HEK293 (cell line): ENCODE measurements at regions not wholly inside any gene's neighbourhood (a gene's known extent, or its start where the extent isn't known, plus 50 kb on each side); places are given as distances from the start of the nearest gene placed in this dataset.

ENCODE experiments used
- HOXA7 ChIP-seq: sonication (generic); formaldehyde crosslinking; IDR thresholded peaks from 2 replicates; pipeline ENCODE4 v1.8.1; 2022; ENCODE audit warnings: missing genetic modification reagents, borderline replicate concordance
- KLF16 ChIP-seq: fragments of 450-650 bp; formaldehyde crosslinking; IDR thresholded peaks from 2 replicates; pipeline ENCODE4 v1.5.1; 2017; ENCODE audit warnings: missing biosample characterization, missing genetic modification characterization
- OVOL3 ChIP-seq: fragments of 450-650 bp; formaldehyde crosslinking; IDR thresholded peaks from 2 replicates; pipeline ENCODE4 v1.5.1; 2016; ENCODE audit warnings: missing biosample characterization, missing genetic modification characterization
- PBX3 ChIP-seq: sonication (generic); formaldehyde crosslinking; IDR thresholded peaks from 2 replicates; pipeline ENCODE4 v1.8.1; 2022; ENCODE audit warnings: mild to moderate bottlenecking, moderate library complexity, missing genetic modification reagents
- ZBTB49 ChIP-seq: fragments of 450-650 bp; formaldehyde crosslinking; IDR thresholded peaks from 2 replicates; pipeline ENCODE4 v1.5.1; 2016; ENCODE audit warnings: missing biosample characterization, missing genetic modification characterization, low read depth
- ZBTB8A ChIP-seq: fragments of 450-650 bp; formaldehyde crosslinking; IDR thresholded peaks from 2 replicates; pipeline ENCODE4 v1.5.1; 2016; ENCODE audit warnings: missing biosample characterization, missing genetic modification characterization
- ZNF133 ChIP-seq: fragments of 450-650 bp; formaldehyde crosslinking; IDR thresholded peaks from 2 replicates; pipeline ENCODE4 v1.5.1; 2016; ENCODE audit warnings: missing biosample characterization, missing genetic modification characterization
- ZNF16 ChIP-seq: fragments of 450-650 bp; formaldehyde crosslinking; IDR thresholded peaks from 2 replicates; pipeline ENCODE4 v1.5.1; 2016; ENCODE audit warnings: low read depth, missing biosample characterization, missing genetic modification characterization
- ZNF354C ChIP-seq: fragments of 450-650 bp; formaldehyde crosslinking; IDR thresholded peaks from 2 replicates; pipeline ENCODE4 v1.5.1; 2016; ENCODE audit warnings: missing biosample characterization, missing genetic modification characterization, low read depth, borderline replicate concordance
- ZNF416 ChIP-seq: fragments of 450-650 bp; formaldehyde crosslinking; IDR thresholded peaks from 2 replicates; pipeline ENCODE4 v1.5.1; 2016; ENCODE audit warnings: missing biosample characterization, missing genetic modification characterization
- ZNF571 ChIP-seq: fragments of 450-650 bp; formaldehyde crosslinking; IDR thresholded peaks from 2 replicates; pipeline ENCODE4 v1.5.0; 2017; ENCODE audit warnings: missing biosample characterization, missing genetic modification characterization
- TF ChIP-seq, protein P1 (sequence below): fragments of 450-650 bp; formaldehyde crosslinking; IDR thresholded peaks from 2 replicates; pipeline ENCODE4 v1.5.1; 2016; ENCODE audit warnings: missing biosample characterization, missing genetic modification characterization
- TF ChIP-seq, protein P2 (sequence below): fragments of 450-650 bp; IDR thresholded peaks from 2 replicates; pipeline ENCODE4 v1.5.1; 2018; ENCODE audit warnings: missing biosample characterization, mild to moderate bottlenecking, missing genetic modification characterization
- TF ChIP-seq, protein P3 (sequence below): fragments of 450-650 bp; formaldehyde crosslinking; IDR thresholded peaks from 2 replicates; pipeline ENCODE4 v1.5.1; 2016; ENCODE audit warnings: missing biosample characterization, missing genetic modification characterization

DNA sequence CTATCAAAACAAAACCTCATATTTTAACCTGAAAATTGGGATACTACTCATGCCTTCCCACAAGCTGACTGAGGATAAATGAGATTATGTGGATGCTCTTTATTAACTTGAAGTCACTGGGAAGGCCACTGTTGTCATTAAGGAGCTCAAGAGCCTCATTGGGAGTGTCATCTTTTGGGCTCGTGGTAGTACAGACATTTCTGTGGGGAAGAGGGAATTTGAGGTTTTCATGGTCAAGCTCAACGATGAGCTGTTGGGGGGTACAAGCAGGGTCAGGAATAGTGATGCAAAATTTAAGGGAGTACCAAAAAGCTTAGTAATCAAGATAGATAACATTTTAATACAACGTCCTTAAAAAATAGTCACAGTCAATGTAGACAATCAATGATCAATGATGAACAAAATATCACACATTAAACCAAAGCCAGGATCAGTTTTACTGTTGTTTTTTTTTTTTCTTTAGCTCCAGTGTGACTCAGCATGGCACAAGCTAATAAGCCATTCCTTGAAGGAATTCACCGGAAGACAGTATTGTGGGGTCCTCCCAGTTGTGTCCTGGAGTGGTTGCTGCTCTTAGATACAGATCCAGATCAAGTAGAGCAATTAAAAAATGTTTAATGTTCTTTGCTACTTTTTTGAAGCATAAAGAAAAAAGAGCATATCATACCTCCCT is 130.9 kb downstream of the C12orf75 start:
- TF ChIP-seq, protein P1, sequence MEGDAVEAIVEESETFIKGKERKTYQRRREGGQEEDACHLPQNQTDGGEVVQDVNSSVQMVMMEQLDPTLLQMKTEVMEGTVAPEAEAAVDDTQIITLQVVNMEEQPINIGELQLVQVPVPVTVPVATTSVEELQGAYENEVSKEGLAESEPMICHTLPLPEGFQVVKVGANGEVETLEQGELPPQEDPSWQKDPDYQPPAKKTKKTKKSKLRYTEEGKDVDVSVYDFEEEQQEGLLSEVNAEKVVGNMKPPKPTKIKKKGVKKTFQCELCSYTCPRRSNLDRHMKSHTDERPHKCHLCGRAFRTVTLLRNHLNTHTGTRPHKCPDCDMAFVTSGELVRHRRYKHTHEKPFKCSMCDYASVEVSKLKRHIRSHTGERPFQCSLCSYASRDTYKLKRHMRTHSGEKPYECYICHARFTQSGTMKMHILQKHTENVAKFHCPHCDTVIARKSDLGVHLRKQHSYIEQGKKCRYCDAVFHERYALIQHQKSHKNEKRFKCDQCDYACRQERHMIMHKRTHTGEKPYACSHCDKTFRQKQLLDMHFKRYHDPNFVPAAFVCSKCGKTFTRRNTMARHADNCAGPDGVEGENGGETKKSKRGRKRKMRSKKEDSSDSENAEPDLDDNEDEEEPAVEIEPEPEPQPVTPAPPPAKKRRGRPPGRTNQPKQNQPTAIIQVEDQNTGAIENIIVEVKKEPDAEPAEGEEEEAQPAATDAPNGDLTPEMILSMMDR (tag by site-specific recombination), result no peak
- TF ChIP-seq HOXA7 (CRISPR knock-in tag) (no peak), KLF16 (tag by site-specific recombination) (no peak), ZNF16 (tag by site-specific recombination) (no peak), ZBTB49 (tag by site-specific recombination) (no peak), PBX3 (CRISPR knock-in tag) (no peak), ZNF571 (tag by site-specific recombination) (no peak), ZNF133 (tag by site-specific recombination) (no peak), ZNF416 (tag by site-specific recombination) (no peak), OVOL3 (tag by site-specific recombination) (no peak), ZBTB8A (tag by site-specific recombination) (no peak), ZNF354C (no peak)
- TF ChIP-seq, protein P2, sequence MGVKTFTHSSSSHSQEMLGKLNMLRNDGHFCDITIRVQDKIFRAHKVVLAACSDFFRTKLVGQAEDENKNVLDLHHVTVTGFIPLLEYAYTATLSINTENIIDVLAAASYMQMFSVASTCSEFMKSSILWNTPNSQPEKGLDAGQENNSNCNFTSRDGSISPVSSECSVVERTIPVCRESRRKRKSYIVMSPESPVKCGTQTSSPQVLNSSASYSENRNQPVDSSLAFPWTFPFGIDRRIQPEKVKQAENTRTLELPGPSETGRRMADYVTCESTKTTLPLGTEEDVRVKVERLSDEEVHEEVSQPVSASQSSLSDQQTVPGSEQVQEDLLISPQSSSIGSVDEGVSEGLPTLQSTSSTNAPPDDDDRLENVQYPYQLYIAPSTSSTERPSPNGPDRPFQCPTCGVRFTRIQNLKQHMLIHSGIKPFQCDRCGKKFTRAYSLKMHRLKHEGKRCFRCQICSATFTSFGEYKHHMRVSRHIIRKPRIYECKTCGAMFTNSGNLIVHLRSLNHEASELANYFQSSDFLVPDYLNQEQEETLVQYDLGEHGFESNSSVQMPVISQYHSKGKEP (tag by site-specific recombination), result no peak
- TF ChIP-seq, protein P3, sequence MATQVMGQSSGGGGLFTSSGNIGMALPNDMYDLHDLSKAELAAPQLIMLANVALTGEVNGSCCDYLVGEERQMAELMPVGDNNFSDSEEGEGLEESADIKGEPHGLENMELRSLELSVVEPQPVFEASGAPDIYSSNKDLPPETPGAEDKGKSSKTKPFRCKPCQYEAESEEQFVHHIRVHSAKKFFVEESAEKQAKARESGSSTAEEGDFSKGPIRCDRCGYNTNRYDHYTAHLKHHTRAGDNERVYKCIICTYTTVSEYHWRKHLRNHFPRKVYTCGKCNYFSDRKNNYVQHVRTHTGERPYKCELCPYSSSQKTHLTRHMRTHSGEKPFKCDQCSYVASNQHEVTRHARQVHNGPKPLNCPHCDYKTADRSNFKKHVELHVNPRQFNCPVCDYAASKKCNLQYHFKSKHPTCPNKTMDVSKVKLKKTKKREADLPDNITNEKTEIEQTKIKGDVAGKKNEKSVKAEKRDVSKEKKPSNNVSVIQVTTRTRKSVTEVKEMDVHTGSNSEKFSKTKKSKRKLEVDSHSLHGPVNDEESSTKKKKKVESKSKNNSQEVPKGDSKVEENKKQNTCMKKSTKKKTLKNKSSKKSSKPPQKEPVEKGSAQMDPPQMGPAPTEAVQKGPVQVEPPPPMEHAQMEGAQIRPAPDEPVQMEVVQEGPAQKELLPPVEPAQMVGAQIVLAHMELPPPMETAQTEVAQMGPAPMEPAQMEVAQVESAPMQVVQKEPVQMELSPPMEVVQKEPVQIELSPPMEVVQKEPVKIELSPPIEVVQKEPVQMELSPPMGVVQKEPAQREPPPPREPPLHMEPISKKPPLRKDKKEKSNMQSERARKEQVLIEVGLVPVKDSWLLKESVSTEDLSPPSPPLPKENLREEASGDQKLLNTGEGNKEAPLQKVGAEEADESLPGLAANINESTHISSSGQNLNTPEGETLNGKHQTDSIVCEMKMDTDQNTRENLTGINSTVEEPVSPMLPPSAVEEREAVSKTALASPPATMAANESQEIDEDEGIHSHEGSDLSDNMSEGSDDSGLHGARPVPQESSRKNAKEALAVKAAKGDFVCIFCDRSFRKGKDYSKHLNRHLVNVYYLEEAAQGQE, result no peak
